Left lung (tissue), 4 donors: ENCODE measurements at regions not wholly inside any gene's neighbourhood (a gene's known extent, or its start where the extent isn't known, plus 50 kb on each side); places are given as distances from the start of the nearest gene placed in this dataset.

Experiments used
- ATAC-seq: fragments of 200-7000 bp; cut with Tn5 transposase; one replicate; pipeline ENCODE4 v1.9.1; 2020; ENCODE audit warnings: moderate library complexity
- DNase-seq, 4 donors: peaks; one replicate each; pipeline ENCODE4 v3.0.0-alpha.2; 2013 to 2020
- H3K27ac ChIP-seq, 2 donors: fragments of 200-600 bp; sonication (generic) in 1 of 2; one replicate each; pipeline versions ENCODE4 v1.5.0 to v1.8.0; 2020 to 2021
- H3K27me3 ChIP-seq, 2 donors: fragments of 200-600 bp; sonication (generic) in 1 of 2; one replicate each; pipeline versions ENCODE4 v1.5.0 to v1.8.0; 2020 to 2021
- H3K36me3 ChIP-seq, 2 donors: fragments of 200-600 bp; sonication (generic) in 1 of 2; one replicate each; pipeline versions ENCODE4 v1.5.0 to v1.8.0; 2020 to 2021
- H3K4me1 ChIP-seq, 2 donors: fragments of 200-600 bp; one replicate each; pipeline ENCODE4 v1.8.0; 2021
- H3K4me3 ChIP-seq, 2 donors: fragments of 200-600 bp; sonication (generic) in 1 of 2; one replicate each; pipeline versions ENCODE4 v1.5.0 to v1.8.0; 2020 to 2021; ENCODE audit warnings: mild to moderate bottlenecking in 1 of 2
- H3K9me3 ChIP-seq, 2 donors: fragments of 200-600 bp; sonication (generic) in 1 of 2; one replicate each; pipeline versions ENCODE4 v1.5.0 to v1.8.0; 2020 to 2021
- intact Hi-C, 2 donors: fragments of 100-400 bp; cut with DNase I; formaldehyde crosslinking; loops; one replicate each; pipeline versions ENCODE4 v1.11.2 to v1.14.2; 2022
- TF ChIP-seq, protein P1 (sequence below), 2 donors: fragments of 200-600 bp; sonication (generic) in 1 of 2; IDR thresholded peaks; one replicate each; pipeline versions ENCODE4 v1.5.0 to v1.8.0; 2021; ENCODE audit warnings: antibody characterized with exemption in 2 of 2
- donor health status: DM: no; HTN: yes; CAD: no.
- donor health status: DM: no; HTN: no; CAD: no.

DNA sequence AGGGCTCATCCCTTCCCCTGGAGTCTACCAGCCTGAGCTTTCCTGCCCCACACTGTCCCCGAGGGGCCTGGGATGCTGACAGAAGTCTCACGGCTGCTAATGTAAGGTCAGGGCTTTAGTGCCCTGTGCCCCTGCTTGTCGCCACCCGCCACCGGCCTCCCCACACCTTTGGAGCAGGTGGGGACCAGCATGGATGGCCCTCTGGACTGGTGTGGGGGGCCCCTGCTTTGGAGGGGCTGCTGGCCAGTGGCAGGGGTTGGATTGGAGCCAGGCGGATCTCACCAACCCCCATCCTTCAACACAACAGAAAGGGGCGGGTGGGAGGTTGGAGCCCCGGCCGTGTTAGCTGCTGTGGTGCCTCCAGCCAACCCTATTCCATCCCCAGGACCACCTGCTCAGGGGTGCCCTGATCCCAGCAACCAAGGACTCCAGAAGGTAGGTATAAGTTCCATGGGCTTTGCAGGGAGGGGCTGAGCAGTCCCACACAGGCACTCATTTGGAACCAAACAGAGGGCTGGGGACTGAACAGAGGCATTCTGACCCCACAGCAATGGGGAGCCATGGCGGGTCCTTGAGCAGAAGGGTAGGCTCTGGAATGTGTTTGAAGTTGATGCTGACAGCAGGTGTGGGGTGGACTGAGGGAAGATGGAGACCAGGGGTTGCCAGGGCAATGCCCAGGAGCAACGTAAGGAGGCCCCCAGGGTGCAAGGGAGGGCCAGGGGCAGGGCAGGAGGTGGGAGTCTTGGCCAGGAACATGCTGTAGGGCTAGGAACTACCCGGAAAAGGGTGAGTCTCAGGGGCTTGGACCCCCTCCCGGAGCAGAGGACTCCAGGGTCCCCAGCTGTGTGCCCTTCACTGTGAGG is 145.1 kb upstream of the C14orf180 start:
- Histone ChIP-seq H3K36me3 (no peaks in the 10 kb centered on the region), H3K9me3 (no peaks in the 10 kb centered on the region), H3K27me3 (peaks cover 0 to 3% of the 10 kb centered on the region in 2 donors), H3K27ac (no peak overlapping the region), H3K4me1 (peaks cover 9 to 12% of the 10 kb centered on the region in 2 donors), H3K4me3 (no peak overlapping the region)
- no peak for ATAC-seq
- intact Hi-C loops = no loop called here
- no peak for DNase-seq
- TF ChIP-seq, protein P1, sequence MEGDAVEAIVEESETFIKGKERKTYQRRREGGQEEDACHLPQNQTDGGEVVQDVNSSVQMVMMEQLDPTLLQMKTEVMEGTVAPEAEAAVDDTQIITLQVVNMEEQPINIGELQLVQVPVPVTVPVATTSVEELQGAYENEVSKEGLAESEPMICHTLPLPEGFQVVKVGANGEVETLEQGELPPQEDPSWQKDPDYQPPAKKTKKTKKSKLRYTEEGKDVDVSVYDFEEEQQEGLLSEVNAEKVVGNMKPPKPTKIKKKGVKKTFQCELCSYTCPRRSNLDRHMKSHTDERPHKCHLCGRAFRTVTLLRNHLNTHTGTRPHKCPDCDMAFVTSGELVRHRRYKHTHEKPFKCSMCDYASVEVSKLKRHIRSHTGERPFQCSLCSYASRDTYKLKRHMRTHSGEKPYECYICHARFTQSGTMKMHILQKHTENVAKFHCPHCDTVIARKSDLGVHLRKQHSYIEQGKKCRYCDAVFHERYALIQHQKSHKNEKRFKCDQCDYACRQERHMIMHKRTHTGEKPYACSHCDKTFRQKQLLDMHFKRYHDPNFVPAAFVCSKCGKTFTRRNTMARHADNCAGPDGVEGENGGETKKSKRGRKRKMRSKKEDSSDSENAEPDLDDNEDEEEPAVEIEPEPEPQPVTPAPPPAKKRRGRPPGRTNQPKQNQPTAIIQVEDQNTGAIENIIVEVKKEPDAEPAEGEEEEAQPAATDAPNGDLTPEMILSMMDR (IDR thresholded peaks at IDR 0.05) = no peak

DNA sequence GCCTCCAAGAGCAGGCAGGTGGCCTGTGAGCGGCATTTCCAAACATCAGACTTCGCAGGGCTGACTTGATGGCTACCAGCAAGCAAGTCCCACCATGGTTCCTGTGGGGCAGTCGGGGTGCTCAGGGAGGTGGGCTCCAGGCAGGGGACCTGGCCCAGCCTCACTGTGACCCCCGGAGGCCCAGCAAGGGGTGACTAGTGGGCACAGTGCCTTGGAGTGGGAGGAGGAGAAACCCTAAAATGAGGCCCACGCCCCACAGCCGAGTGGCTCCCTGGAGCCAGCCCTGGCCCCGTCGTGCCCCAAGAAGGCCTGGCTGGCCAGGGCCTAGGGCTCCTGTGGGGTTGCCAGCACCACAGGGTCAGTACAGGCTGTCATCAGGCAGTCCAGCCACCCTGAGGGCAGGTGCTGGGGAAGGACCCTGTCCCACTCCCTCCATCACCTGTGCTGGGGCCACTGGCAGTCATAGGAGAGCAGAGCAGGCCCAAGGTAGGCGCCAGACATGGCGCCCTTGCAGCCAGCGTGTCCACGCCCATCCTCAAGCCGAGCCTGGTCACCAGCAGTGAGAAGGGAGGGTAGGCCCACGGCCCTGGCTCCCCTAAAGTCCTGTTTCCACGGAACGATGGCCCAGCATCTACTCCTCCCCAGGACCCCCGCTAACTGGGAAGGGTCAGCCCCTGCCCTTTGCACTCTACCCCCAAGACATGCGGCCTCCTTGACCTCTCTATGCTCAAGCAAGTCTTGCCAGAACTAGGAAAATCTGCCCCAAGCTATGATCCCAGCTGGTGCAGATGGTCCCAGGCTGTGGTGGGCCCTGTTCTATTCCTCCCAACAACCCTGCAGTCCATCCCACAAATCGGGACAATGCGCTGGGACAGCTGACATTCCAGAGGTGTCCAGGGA is 144.2 kb upstream of the C14orf180 start:
- H3K36me3 ChIP-seq = no peaks in the 10 kb centered on the region
- H3K4me1 ChIP-seq = peaks cover 9 to 12% of the 10 kb centered on the region in 2 donors
- TF ChIP-seq, protein P1 (IDR thresholded peaks at IDR 0.05) = no peak
- DNase-seq = peak in 1 of 4 donors; percentile 32
- no peak overlapping the region for H3K4me3 ChIP-seq
- H3K9me3 ChIP-seq = no peaks in the 10 kb centered on the region
- intact Hi-C loops = no loop called here
- peaks cover 0 to 3% of the 10 kb centered on the region in 2 donors for H3K27me3 ChIP-seq
- no peak for ATAC-seq
- H3K27ac ChIP-seq = peak overlapping the region; percentile 56 to 63

GRCh38 chr14:104436047-104436591 is 143.4 kb upstream of the C14orf180 start:
- peak overlapping the region; percentile 56 to 63 for H3K27ac ChIP-seq
- peak overlapping the region; percentile 22 to 26 for H3K4me3 ChIP-seq
- DNase-seq = peak; percentile 68 to 90 (median 81)
- peaks cover 9 to 12% of the 10 kb centered on the region in 2 donors for H3K4me1 ChIP-seq
- peaks cover 0 to 3% of the 10 kb centered on the region in 2 donors for H3K27me3 ChIP-seq
- intact Hi-C loops = no loop called here
- TF ChIP-seq, protein P1 (IDR thresholded peaks at IDR 0.05) = no peak
- ATAC-seq = peak; percentile 86
- no peaks in the 10 kb centered on the region for H3K9me3 ChIP-seq
- H3K36me3 ChIP-seq = no peaks in the 10 kb centered on the region

DNA sequence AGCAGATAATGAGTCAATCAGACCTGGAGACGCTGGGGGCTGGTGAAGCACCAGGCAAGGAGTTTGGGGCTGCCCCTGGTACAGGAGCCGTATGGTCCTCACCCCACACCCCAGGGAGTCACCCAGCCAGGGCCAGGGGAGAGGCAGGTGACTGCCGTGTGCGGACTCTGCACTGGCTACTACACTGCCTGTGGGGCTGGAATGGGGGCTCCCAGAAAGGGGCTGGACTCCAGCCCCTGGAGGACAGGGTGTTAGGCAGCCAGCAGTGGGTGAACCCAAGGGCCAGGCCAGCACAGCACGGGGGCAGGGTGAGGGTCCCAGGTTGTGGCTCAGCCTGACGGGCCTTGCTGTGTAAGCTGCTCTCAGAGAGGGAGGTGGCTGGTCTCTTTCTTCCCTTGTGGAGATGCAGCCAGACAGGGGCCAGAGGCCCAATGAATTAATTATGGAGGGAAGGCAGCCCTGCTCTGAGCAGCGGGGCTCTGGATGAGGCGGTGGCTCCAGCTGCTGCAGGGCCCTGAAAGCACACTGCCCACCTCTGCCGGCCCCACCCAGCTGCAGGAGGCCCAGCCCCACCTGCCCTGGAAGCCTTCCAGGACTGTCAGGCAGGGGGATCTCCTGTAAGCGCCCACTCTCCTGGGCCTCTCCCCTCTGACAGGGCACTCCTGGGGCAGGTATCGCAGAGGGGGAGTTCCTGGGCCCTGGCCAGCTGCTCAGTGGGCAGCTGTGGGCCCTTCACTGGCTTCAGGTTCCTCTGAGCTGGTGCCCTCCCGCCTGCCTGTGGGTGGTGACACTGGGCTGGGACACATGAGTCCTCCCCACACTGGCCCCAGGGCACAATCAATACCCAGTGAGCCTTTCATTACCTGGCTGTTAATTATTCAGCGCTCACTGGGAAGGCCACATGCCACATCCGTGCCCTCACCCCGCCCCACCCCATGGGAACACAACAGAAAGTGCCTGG is 142.5 kb upstream of the C14orf180 start:
- H3K9me3 ChIP-seq = no peaks in the 10 kb centered on the region
- H3K4me1 ChIP-seq = peaks cover 9 to 12% of the 10 kb centered on the region in 2 donors
- DNase-seq = peak in 2 of 4 donors; percentile 26 to 71
- no peaks in the 10 kb centered on the region for H3K36me3 ChIP-seq
- H3K4me3 ChIP-seq = no peak overlapping the region
- no peaks in the 10 kb centered on the region for H3K27me3 ChIP-seq
- H3K27ac ChIP-seq = peak overlapping the region; percentile 56 to 63
- TF ChIP-seq, protein P1 (IDR thresholded peaks at IDR 0.05) = no peak
- ATAC-seq = no peak
- intact Hi-C loops = no loop called here
